K562 (cell line): ENCODE measurements at regions not wholly inside any gene's neighbourhood (a gene's known extent, or its start where the extent isn't known, plus 50 kb on each side); places are given as distances from the start of the nearest gene placed in this dataset.
"Not testable (repeated sequence)": the region's sequence is repeated elsewhere in the genome, so short reads cannot be mapped to it uniquely, and the experiment has no call there.

Experiments
- ARNT ChIP-seq, 2 experiments: fragments of 450-650 bp; IDR thresholded peaks; 2 replicates each; pipeline ENCODE4 v1.6.1; 2016; ENCODE audit warnings: mild to moderate bottlenecking in 1 of 2
- CTCF ChIP-seq, 3 experiments: IDR thresholded peaks in 2 of 3; conservative IDR thresholded peaks in 1 of 3; 2 replicates each; pipeline ENCODE4 v1.5.1; 2011 to 2012; ENCODE audit warnings: low read length in 3 of 3, mild to moderate bottlenecking in 3 of 3, control low read depth in 2 of 3, improper control_type of control experiment in 1 of 3, inconsistent platforms in 1 of 3, low read depth in 1 of 3, mixed read lengths in 1 of 3, moderate library complexity in 1 of 3; ENCODE audit not compliant: insufficient read depth in 2 of 3
- GTF2F1 ChIP-seq: IDR thresholded peaks from 2 replicates; pipeline ENCODE4 v1.6.1; 2011; ENCODE audit warnings: low read depth, low read length, improper control_type of control experiment
- HLTF ChIP-seq: fragments of 450-650 bp; IDR thresholded peaks from 2 replicates; pipeline ENCODE4 v1.6.1; 2016
- JUNB ChIP-seq: fragments of 450-650 bp; formaldehyde crosslinking; conservative IDR thresholded peaks from 2 replicates; pipeline ENCODE4 v1.4.0; 2020; ENCODE audit warnings: mild to moderate bottlenecking
- RBM25 ChIP-seq: fragments of 200-400 bp; formaldehyde crosslinking; IDR thresholded peaks from 2 replicates; pipeline ENCODE4 v1.6.1; 2018; ENCODE audit warnings: low read length, low read depth, moderate library complexity; ENCODE audit not compliant: severe bottlenecking
- SMARCA4 ChIP-seq: fragments of 450-650 bp; IDR thresholded peaks from 2 replicates; pipeline ENCODE4 v1.6.1; 2016

- TF ChIP-seq JUNB (CRISPR knock-in tag); RBM25; GTF2F1; SMARCA4; CTCF (IDR thresholded peaks at IDR 0.05 in 2 of 3, conservative IDR thresholded peaks at IDR 0.05 in 1 of 3; ENCODE audit: insufficient read depth in 2 of 3, low read depth in 1 of 3, low read length in 3 of 3); ARNT (IDR thresholded peaks at IDR 0.05); HLTF: not testable (repeated sequence)
Observed at GRCh38 chr2:91917602-91918001, 2953.6 kb upstream of the TEKT4 start.
